GOT3 (cell line): ENCODE measurements at regions not wholly inside any gene's neighbourhood (a gene's known extent, or its start where the extent isn't known, plus 50 kb on each side); places are given as distances from the start of the nearest gene placed in this dataset.

ENCODE experiments used
- DNase-seq: peaks from one replicate; lab custom pipeline; 2025; ENCODE audit warnings: mixed read lengths; lab: John Stamatoyannopoulos, UW

DNA sequence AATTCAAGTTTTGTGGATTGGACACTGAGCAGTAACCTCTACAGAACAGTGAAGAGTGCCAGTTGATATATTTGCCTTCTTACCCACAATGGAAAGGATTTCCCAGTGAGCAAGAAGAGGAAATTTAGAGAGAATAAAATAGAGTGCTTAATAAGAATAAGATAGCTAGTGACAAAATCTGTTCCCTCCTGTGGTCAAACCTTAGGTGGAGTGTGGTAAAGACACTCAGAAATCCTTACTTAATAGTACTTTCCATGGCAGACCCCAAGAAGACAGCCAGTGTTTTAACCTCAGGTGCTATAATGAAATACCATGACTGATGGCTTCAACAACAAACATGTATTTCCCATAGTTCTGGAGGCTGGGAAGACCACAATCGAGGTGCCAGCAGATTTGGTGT, 108.4 kb upstream of the TNFAIP3 start:
- no peak for DNase-seq

DNA sequence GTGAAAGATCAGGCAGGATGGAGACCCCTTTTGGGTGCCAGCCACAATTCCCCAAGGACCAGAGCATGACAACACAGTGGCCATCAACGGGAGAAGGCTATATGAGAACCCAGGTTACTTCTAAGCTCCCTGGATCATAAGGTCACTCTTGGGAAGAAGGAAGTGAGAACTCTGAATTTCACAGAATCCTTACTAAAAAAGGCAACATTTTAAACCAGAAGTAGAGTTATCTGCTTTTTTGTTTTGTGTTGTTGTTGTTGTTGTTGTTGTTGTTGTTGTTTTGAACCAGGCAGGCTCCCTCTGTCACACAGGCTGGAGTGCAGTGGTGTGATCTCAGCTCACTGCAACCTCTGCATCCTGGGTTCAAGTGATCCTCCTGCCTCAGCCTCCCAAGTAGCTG, 107.4 kb upstream of the TNFAIP3 start:
- no peak for DNase-seq

DNA sequence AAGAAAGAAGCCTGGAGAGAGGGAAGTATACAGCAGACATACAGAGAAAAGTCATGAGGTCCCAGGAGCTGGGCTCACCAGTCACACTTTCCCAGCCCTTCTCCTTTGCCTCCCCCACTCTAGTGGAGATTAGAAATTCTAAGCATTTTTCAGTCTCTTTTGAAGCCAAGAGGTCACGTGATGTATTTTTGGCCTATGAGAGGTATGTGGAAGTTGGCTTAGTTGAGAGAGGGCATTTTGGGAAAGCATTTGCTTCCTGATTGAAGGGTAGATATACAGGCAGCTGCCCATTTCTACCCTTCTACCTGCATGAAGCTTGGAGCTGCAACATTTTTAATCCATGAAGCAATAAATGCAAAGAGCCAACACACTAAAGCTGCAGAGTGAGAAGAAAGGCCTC, 106.0 kb upstream of the TNFAIP3 start:
- DNase-seq: no peak

GRCh38 chr6:137761487-137761886, 105.6 kb upstream of the TNFAIP3 start:
- no peak for DNase-seq

GRCh38 chr6:137762168-137763090, 104.6 kb upstream of the TNFAIP3 start:
- no peak for DNase-seq

GRCh38 chr6:137763436-137763835, 103.6 kb upstream of the TNFAIP3 start:
- DNase-seq: no peak

GRCh38 chr6:137763886-137764285, 103.2 kb upstream of the TNFAIP3 start:
- no peak for DNase-seq

GRCh38 chr6:137764464-137764863, 102.6 kb upstream of the TNFAIP3 start:
- no peak for DNase-seq

DNA sequence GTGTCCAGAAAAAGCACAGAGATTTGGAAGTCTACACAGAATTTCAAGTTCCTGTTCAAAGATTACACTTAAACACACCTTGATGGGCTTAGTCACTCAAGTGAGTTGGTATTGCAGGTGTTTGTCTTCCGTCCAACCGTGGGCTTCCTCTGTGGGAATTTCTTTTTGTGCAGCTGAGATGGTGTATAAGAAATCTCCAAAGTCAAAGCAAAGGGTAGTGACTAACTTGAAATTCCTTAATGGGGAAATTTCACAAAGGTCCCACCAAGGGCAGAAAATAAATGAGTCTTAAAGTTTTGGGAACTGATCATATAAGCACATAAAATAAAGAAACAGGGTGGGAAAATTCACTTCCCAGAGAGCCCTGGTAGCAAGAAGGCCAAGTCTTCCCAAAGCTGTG, 102.0 kb upstream of the TNFAIP3 start:
- DNase-seq: no peak

GRCh38 chr6:137766596-137767370, 100.3 kb upstream of the TNFAIP3 start:
- DNase-seq: no peak

DNA sequence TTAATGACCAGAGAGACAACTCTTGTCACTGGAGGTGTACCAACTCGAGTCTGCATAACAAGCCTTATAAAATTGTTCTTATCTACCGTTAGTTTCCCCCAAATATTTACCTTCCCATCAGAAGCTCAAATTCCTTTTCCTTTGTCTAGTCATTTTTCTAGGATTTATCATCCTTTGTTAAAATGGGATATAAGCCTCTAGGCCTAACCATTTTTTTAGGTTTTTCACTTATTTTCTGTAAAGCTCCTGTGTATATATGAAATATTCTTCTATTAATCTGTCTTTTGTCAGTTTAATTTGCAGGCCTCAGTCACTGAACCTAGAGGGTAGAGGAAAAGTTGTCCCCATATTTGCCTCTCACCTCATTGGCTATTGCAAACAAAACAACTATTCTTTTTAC, 99.6 kb upstream of the TNFAIP3 start:
- no peak for DNase-seq

GRCh38 chr6:137767911-137768690, 99.0 kb upstream of the TNFAIP3 start:
- no peak for DNase-seq

DNA sequence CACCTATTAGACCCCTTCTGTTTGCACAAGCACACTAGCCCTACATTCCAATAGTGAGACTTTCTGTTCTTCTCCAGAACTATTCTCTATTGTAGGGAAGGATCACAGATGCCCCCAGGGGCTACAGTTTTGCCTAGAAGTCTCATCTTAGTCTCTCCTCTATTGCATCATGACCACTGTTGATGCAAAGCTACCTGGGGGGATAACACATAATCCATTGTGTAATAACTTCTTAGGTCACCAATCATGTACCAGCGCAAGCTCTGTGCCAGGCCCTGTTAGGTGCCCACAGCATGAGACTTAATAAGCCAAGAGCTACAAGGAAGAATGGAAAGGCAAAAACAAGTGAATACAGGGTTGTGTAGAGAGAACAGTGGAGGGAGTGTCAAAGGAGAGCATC, 98.1 kb upstream of the TNFAIP3 start:
- no peak for DNase-seq

GRCh38 chr6:137769797-137770362, 97.2 kb upstream of the TNFAIP3 start:
- no peak for DNase-seq

DNA sequence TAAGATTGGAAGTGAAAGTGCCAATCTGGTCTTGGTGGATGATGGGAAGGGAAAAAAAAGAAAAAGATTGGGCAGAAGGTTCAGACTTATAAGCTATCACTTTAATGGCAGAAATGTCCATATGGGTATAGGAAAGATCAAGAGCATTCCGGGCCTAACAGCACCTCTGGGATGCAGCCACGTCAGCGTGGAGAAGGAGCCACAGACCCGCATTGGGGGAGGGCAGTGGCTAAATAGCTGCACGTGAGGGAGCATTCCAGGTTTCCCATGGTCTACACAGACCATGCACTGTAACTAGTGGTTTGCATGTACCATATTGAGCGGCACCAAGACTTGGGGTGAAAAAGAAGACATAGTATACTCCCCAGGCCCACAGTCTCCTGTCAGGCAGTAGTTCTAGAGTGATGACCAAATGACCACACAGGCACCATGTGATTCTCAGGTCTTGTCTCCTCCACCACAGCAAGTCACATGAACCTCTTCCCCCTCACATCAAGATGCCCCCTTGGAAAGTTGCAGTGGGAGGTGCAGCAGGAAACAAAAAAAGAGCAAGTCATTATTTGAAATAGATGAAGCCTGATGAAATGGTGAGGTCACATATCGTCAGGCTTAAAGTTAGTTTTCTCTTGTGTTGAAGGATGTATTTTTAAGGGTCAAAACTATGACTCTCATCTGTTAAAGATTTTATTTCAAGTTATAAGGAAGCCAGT, 94.4 kb upstream of the TNFAIP3 start:
- DNase-seq: no peak

GRCh38 chr6:137775227-137775626, 91.8 kb upstream of the TNFAIP3 start:
- DNase-seq: no peak

DNA sequence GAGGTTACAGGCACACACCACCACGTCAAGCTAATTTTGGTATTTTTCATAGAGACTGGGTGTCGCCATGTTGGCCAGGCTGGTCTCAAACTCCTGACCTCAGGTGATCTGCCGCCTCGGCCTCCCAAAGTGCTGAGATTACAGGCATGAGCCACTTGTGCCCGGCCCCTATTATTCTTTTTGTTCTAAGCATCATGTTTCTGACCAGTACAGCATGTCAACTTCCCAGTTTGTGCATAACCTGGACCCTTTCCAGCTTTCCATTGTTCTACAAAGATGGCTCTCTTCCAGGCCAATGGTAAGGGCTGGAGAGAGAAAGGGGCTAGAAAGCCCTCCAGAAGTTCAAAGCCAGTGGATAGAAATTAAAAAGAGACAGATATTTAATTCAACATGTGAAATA, 91.3 kb upstream of the TNFAIP3 start:
- no peak for DNase-seq

GRCh38 chr6:137776256-137776655, 90.8 kb upstream of the TNFAIP3 start:
- DNase-seq: no peak

DNA sequence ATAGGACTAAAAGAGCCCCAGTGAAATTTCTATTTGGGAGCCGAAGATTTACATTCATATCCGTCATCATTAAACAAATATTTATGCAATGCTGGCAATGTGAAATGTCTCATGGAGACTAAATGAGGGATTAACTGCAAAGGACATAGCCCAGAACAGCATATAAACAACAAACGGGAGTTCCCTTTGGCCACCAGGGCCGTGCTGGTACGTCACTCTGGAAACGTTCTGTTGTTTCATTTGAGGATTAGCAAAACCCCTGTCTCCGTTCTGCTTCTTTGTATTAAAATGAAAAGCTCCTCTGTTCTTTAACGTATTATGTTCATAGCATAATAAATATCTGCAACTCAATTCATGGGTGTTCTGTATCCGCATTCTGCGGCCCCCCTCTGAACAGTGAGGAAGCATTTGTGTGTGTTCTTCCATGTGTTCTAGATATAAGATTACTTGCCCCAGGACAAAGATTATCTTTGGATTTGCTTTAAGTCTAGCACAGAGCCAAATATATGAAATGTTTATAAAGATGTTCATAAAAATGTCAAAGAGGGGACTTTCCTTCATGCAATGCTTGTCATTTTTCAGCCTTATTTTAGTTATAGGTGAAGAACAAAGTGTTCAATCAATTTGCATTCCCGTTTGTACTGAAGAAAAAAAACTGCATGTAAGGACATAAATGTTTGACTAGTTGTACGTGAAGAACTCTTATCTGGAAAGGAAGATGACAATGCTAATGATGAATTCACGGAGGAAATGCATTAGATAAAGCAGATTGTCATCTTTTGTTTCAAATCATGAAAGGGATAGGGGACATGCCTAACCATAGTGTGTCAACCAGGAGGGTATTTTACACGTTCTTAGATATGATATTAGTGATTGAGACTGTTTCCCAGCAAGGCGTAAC, 90.0 kb upstream of the TNFAIP3 start:
- DNase-seq: no peak

DNA sequence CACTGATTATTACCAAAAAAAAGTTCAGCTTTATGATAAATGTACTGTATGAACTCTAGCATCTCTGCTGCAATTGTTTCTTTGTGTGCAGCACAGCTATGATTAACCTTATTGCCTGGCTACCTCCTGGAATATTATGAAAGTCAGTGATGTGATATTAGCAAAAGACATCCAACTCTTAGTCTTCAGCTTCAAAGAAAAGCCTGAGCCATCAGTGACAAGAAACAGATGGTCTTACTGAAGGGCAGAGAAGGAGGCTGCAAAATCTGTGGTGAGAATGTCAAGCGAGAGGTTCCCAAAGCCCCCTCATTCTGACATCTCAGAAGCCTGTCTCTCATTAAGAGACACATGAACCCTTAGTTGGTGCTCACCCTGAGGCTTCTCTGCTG, 89.4 kb upstream of the TNFAIP3 start:
- DNase-seq: no peak
